ENCODE measurements at regions not wholly inside any gene's neighbourhood (a gene's known extent, or its start where the extent isn't known, plus 50 kb on each side); places are given as distances from the start of the nearest gene placed in this dataset.

- H3K36me3 ChIP-seq: no peaks in the 10 kb centered on the region
- TF ChIP-seq CTCF (IDR thresholded peaks at IDR 0.05): no peak
- no peaks in the 10 kb centered on the region for H3K9me3 ChIP-seq
- no peaks in the 10 kb centered on the region for H3K4me1 ChIP-seq
- no peak overlapping the region for H3K4me3 ChIP-seq
- DNase-seq (ENCODE audit: low spot score): no peak
- no peaks in the 10 kb centered on the region for H3K27me3 ChIP-seq
- H3K27ac ChIP-seq: no peak overlapping the region
Observed at GRCh38 chr3:168925568-168925967, 737.9 kb downstream of the MECOM start.

DNA sequence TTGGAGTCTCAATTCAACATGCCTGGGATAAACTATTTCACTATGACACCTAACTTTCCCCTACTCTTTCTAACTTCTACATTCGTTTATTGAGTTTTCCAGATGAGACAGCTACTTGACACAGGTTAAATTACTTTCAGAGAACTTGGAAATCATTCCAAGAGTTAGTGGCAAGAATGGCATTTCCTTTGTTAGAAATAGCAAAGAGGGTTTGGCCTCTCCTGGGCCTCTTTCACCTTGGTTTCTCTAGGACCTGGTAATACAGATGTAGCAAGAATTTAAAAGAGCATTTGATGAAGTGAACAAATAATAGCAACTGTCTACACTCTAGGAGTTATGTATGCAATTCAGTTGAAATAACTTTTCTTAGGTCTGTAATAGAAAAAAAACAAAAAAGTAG, 748.9 kb downstream of the MECOM start:
- Histone ChIP-seq H3K36me3 (no peaks in the 10 kb centered on the region), H3K4me3 (no peak overlapping the region), H3K9me3 (no peaks in the 10 kb centered on the region), H3K4me1 (no peaks in the 10 kb centered on the region), H3K27me3 (no peaks in the 10 kb centered on the region), H3K27ac (no peak overlapping the region)
- TF ChIP-seq CTCF (IDR thresholded peaks at IDR 0.05): no peak
- DNase-seq (ENCODE audit: low spot score): no peak

- H3K36me3 ChIP-seq: no peaks in the 10 kb centered on the region
Observed at GRCh38 chr3:168909260-168909659, 754.3 kb downstream of the MECOM start.

DNA sequence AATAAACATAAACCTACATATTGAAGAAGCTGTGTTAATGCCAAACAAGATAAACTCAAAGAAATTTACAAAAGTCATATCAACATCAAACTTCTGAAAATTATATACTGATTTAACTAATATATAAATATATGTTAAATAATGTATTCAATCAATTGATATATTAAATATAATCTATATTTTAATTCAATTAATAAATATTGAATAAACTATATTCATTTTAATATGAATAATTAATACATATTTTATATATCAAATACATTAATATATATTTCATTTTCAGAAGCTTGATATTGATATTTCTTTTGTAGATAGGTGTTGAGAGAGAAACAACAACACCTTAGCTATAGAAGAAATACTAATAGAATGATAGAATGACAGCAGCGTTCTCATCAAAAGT, 768.1 kb downstream of the MECOM start:
- DNase-seq (ENCODE audit: low spot score): no peak
- Histone ChIP-seq H3K36me3 (no peaks in the 10 kb centered on the region), H3K27ac (no peak overlapping the region), H3K27me3 (no peaks in the 10 kb centered on the region), H3K4me3 (no peak overlapping the region), H3K9me3 (peaks cover 0 to 15% of the 10 kb centered on the region in 2 donors), H3K4me1 (no peaks in the 10 kb centered on the region)
- no peak for TF ChIP-seq CTCF (IDR thresholded peaks at IDR 0.05)

More at GRCh38 chr3:168909260-168909659, 754.3 kb downstream of the MECOM start:
- Histone ChIP-seq H3K4me1 (no peaks in the 10 kb centered on the region), H3K4me3 (no peak overlapping the region), H3K27me3 (no peaks in the 10 kb centered on the region), H3K9me3 (no peaks in the 10 kb centered on the region), H3K27ac (no peak overlapping the region)
- TF ChIP-seq CTCF (IDR thresholded peaks at IDR 0.05): no peak
- no peak for DNase-seq (ENCODE audit: low spot score)

- Histone ChIP-seq H3K4me1 (no peaks in the 10 kb centered on the region), H3K36me3 (no peaks in the 10 kb centered on the region), H3K9me3 (peaks cover 0 to 15% of the 10 kb centered on the region in 2 donors), H3K27ac (no peak overlapping the region), H3K27me3 (no peaks in the 10 kb centered on the region), H3K4me3 (no peak overlapping the region)
- no peak for TF ChIP-seq CTCF (IDR thresholded peaks at IDR 0.05)
- no peak for DNase-seq (ENCODE audit: low spot score)
Observed at GRCh38 chr3:168894214-168894613, 769.3 kb downstream of the MECOM start.

- TF ChIP-seq CTCF (IDR thresholded peaks at IDR 0.05): no peak
- Histone ChIP-seq H3K4me3 (no peak overlapping the region), H3K27me3 (no peaks in the 10 kb centered on the region), H3K4me1 (peaks cover 0 to 3% of the 10 kb centered on the region in 2 donors), H3K9me3 (peaks cover 0 to 4% of the 10 kb centered on the region in 2 donors), H3K27ac (no peak overlapping the region), H3K36me3 (no peaks in the 10 kb centered on the region)
- no peak for DNase-seq (ENCODE audit: low spot score)
Observed at GRCh38 chr3:168889666-168890065, 773.8 kb downstream of the MECOM start.

Data from right atrium auricular region (tissue), 2 donors.